Iris pigment epithelial cell (primary cell): ENCODE measurements at regions not wholly inside any gene's neighbourhood (a gene's known extent, or its start where the extent isn't known, plus 50 kb on each side); places are given as distances from the start of the nearest gene placed in this dataset.
"Not testable (repeated sequence)": the region's sequence is repeated elsewhere in the genome, so short reads cannot be mapped to it uniquely, and the experiment has no call there.

ENCODE experiments used
- DNase-seq: peaks from one replicate; pipeline ENCODE4 v3.0.0-alpha.2; 2011; ENCODE audit warnings: low read depth

GRCh38 chr17:77548967-77549366 is 408.2 kb downstream of the SEC14L1 start:
- DNase-seq = no peak

- DNase-seq = no peak
Observed at GRCh38 chr17:77549726-77550366, 408.7 kb upstream of the TNRC6C start.

- no peak for DNase-seq
Observed at GRCh38 chr17:77553459-77554066, 404.9 kb upstream of the TNRC6C start.

GRCh38 chr17:77555121-77555591 is 403.3 kb upstream of the TNRC6C start:
- DNase-seq = no peak

- DNase-seq = peak; percentile 18
Observed at GRCh38 chr17:77555741-77556291, 402.7 kb upstream of the TNRC6C start.

- no peak for DNase-seq
Observed at GRCh38 chr17:77556383-77557061, 402.0 kb upstream of the TNRC6C start.

- DNase-seq = no peak
Observed at GRCh38 chr17:77558846-77559626, 399.5 kb upstream of the TNRC6C start.

- no peak for DNase-seq
Observed at GRCh38 chr17:77560381-77560780, 398.1 kb upstream of the TNRC6C start.

- DNase-seq = no peak
Observed at GRCh38 chr17:77560841-77561240, 397.7 kb upstream of the TNRC6C start.

- DNase-seq = not testable (repeated sequence)
Observed at GRCh38 chr17:77562361-77562760, 396.1 kb upstream of the TNRC6C start.

- DNase-seq = no peak
Observed at GRCh38 chr17:77563439-77564102, 394.9 kb upstream of the TNRC6C start.

GRCh38 chr17:77564278-77564920 is 394.1 kb upstream of the TNRC6C start:
- DNase-seq = no peak

- DNase-seq = no peak
Observed at GRCh38 chr17:77565166-77565565, 393.3 kb upstream of the TNRC6C start.

GRCh38 chr17:77566151-77566550 is 392.4 kb upstream of the TNRC6C start:
- no peak for DNase-seq

GRCh38 chr17:77566566-77567138 is 391.9 kb upstream of the TNRC6C start:
- DNase-seq = no peak

- no peak for DNase-seq
Observed at GRCh38 chr17:77568540-77568939, 390.0 kb upstream of the TNRC6C start.

GRCh38 chr17:77569846-77570564 is 388.5 kb upstream of the TNRC6C start:
- no peak for DNase-seq

GRCh38 chr17:77570565-77570898 is 388.0 kb upstream of the TNRC6C start:
- DNase-seq = no peak

- DNase-seq = peak; percentile 8
Observed at GRCh38 chr17:77571155-77571981, 387.1 kb upstream of the TNRC6C start.
